Activated naive CD4-positive, alpha-beta T cell treated with anti-CD3 and anti-CD28 coated beads for 36 hours (primary cell): ENCODE measurements at regions not wholly inside any gene's neighbourhood (a gene's known extent, or its start where the extent isn't known, plus 50 kb on each side); places are given as distances from the start of the nearest gene placed in this dataset.

Experiments used
- CTCF ChIA-PET: fragments of 350-600 bp; sonication (Branson Sonifier 250); formaldehyde crosslinking; loops from one replicate; lab custom pipeline; 2021; ENCODE audit warnings: antibody characterized with exemption; lab: Charles Lee
- DNase-seq: peaks from one replicate; pipeline ENCODE4 v3.0.0-alpha.2; 2020
- H3K27ac Mint-ChIP-seq: one replicate; pipeline ENCODE4 v1.8.0; 2021; ENCODE audit warnings: mild to moderate bottlenecking, mixed read lengths
- H3K27me3 Mint-ChIP-seq: one replicate; pipeline ENCODE4 v1.8.0; 2021; ENCODE audit warnings: low read depth, mixed read lengths
- H3K36me3 Mint-ChIP-seq: one replicate; pipeline ENCODE4 v1.8.0; 2021; ENCODE audit warnings: low read depth, mixed read lengths
- H3K4me1 Mint-ChIP-seq: one replicate; pipeline ENCODE4 v1.8.0; 2021; ENCODE audit warnings: low read depth, mixed read lengths
- H3K4me3 Mint-ChIP-seq: one replicate; pipeline ENCODE4 v1.8.0; 2021; ENCODE audit warnings: mild to moderate bottlenecking, moderate library complexity, mixed read lengths
- H3K9me3 Mint-ChIP-seq: one replicate; pipeline ENCODE4 v1.8.0; 2021; ENCODE audit warnings: mixed read lengths
- intact Hi-C: fragments of 100-400 bp; cut with micrococcal nuclease; formaldehyde crosslinking; loops from one replicate; pipeline ENCODE4 v1.15.1; 2023

DNA sequence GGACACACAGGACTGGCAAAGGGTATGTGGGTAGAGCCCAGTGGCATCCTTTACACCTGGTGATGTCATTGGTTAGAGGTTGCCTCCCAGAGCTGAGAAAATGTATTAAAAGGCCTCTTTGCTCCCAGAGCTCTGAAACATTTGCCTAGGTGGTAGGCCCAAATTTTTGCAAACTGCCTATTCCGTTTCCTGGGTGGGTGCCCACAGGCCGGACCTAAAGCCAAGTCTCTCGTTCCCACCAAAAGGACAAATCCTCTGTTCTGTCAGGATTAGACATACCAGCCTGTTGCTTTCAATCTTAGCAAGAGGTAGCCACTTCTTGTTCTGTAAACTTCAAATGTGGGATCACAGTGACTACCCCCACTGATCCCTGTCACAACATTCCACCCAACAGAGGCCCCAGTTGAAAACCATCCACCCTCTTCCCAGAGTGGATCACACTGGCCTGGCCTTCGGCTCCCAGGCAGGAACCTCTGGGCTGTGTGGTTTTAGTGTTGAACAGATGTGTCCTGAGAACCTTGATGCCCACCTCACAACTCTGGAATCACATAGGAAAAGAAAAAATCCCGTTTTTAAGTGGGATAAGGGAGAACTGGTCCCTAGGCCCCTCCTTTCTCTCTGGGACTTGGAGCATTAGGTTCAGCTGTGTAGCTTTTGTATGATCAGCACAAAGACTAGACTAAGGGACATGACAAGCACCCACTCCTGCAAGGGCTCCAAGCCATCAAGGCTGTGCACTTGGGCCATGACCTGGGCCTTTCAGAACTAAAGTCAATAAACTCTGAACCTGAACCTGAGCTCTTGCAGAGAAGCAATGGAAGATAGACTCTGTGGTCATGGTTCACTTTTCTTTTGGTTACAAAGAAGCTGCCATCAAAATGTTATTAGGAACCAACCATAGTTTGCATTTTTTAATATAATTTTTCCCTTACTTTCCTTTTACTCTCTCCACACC, 211.3 kb downstream of the CYP26B1 start:
- CTCF ChIA-PET = interaction anchor here (1.1 kb wide), 1 partner anchor 9 kb away, joined by 3 read pairs; no protein-coding TSS in a partner anchor
- intact Hi-C loops = no loop called here
- Mint-ChIP-seq H3K9me3 (no peaks in the 10 kb centered on the region), H3K4me1 (no peaks in the 10 kb centered on the region), H3K36me3 (no peaks in the 10 kb centered on the region), H3K4me3 (no peak overlapping the region), H3K27me3 (no peaks in the 10 kb centered on the region), H3K27ac (no peak overlapping the region)
- no peak for DNase-seq

DNA sequence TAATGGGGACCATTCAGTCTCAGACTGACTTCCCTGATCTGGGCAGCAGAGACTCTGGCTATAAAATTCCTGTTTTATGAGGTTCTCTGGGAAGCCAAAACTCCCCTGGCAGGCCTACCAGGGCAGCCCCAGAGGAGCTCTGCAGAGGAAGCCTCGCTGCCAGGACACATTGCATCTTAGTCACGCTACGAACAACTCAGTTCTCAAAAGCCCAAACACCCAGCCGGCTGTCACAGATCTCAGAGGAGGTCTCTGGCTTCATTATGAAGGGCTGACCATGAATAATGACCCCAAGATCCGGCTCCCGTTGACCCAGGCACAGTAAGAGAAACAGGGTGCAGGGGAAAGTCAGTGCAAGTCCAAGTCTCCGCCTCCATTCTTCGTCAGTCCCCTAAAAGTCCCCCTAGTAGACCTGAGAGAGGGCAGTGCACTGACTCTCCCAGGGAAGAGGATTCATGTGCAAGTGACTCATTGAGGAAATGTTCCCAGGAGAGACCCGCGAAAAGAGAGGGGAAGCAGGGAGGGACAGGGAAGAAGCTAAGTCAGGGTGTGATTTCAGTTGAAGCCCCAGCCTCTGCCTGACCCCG, 212.3 kb downstream of the CYP26B1 start:
- no peaks in the 10 kb centered on the region for H3K4me1 Mint-ChIP-seq

DNA sequence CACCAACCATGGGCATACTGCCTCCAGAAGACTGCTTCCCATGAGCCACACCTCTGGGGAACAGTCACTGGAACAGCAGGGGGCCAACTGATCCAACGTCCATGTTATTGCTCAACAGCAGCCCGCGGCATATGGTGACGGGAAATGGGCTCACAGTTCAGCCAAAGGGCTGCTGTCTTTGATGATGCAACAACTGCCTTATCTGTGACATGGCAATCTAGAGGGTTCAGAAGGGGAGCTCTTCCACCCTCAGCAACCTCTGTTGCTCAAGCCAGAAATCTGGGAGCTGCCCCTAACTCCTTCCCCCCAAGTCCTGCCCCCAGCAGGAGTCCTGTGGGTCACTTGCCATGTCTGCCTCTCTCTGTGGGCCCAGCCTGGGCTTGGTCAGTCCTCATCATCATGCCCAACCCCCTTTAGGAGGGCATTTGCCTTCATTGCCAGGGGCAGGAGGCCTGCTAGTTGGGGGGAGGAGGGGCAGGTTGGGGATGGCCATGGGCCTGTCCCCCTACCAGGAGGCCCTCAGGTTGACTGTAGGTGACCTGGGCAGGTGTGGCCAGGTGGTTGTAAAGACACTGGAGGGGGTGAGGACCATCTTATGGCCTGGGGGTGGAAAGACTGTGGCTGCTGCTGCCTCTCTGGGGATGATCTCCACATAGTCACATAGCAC, 212.9 kb downstream of the CYP26B1 start:
- H3K4me1 Mint-ChIP-seq = no peaks in the 10 kb centered on the region
- H3K27ac Mint-ChIP-seq = no peak overlapping the region
- DNase-seq = no peak
- CTCF ChIA-PET = interaction anchor here (1.0 kb wide), 1 partner anchor 10 kb away, joined by 3 read pairs; no protein-coding TSS in a partner anchor
- intact Hi-C loops = no loop called here
- no peaks in the 10 kb centered on the region for H3K36me3 Mint-ChIP-seq
- no peaks in the 10 kb centered on the region for H3K9me3 Mint-ChIP-seq
- H3K27me3 Mint-ChIP-seq = no peaks in the 10 kb centered on the region
- H3K4me3 Mint-ChIP-seq = no peak overlapping the region

More for the DNA sequence above, 212.3 kb downstream of the CYP26B1 start:
- DNase-seq = no peak
- CTCF ChIA-PET = interaction anchor here (1.1 kb wide), 1 partner anchor 10 kb away, joined by 3 read pairs; no protein-coding TSS in a partner anchor
- no peaks in the 10 kb centered on the region for H3K9me3 Mint-ChIP-seq
- H3K4me3 Mint-ChIP-seq = no peak overlapping the region
- no peaks in the 10 kb centered on the region for H3K27me3 Mint-ChIP-seq
- no peaks in the 10 kb centered on the region for H3K36me3 Mint-ChIP-seq
- intact Hi-C loops = no loop called here
- no peak overlapping the region for H3K27ac Mint-ChIP-seq

DNA sequence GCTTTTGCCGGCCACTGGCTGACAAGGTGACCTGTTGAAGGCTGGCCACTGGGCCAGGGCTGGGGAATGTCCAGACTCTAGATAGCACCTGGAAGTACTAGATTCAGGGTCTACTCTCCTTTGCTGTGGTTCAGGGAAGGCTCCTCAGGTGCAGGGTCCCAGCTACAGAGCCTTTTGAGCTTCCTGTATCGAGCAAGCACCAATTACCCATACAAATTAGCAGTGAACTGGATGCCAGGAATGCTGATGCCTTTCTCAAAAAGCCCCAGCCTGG, 213.4 kb downstream of the CYP26B1 start:
- DNase-seq = no peak
- no peaks in the 10 kb centered on the region for H3K36me3 Mint-ChIP-seq
- intact Hi-C loops = no loop called here
- H3K4me3 Mint-ChIP-seq = no peak overlapping the region
- no peak overlapping the region for H3K27ac Mint-ChIP-seq
- H3K9me3 Mint-ChIP-seq = no peaks in the 10 kb centered on the region
- H3K27me3 Mint-ChIP-seq = no peaks in the 10 kb centered on the region
- CTCF ChIA-PET = interaction anchor here (1.0 kb wide), 1 partner anchor 10 kb away, joined by 3 read pairs; no protein-coding TSS in a partner anchor
- no peaks in the 10 kb centered on the region for H3K4me1 Mint-ChIP-seq

DNA sequence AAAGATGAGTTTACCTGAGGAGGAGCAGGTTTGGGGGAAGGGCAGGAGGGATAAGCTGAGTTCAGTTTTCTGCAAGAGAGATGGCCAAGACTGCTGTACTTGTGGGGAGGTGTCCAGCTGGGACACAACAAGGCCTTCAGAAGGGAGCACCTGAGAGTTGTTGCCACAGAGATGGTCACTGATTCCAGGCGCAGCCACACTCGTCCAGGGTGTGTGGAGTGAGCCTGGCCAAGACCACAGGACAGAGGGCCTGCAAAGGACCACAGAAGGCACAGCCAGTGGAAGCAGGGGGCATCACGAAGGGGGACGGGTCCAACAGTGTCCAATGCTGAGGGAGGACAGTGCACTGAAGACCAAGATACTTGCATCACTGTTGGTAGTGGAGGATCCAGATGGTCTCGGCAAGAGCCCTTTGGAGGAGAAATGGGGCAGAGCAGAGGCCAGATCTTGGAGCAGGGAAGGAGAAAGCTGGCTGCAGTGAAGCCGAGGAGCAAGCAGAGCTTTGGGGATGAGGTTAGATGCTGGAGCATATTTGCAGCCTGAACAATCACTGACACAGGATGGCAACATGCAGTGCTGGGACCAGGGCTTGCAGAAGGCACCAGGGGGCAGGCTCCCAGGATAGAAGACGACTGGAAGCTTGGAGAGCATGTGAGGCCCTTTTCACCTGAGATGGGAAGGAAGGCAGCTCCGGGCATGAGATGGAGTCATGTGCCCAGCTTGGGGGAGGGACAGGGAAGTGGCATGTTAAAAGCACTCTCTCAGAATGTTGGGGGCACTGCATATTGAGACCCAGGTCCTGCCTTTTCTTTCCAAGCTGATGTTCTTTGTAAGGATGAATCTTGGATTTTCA, 214.0 kb downstream of the CYP26B1 start:
- DNase-seq = peak; percentile 16
- CTCF ChIA-PET = interaction anchor here (1.0 kb wide), 1 partner anchor 9 kb away, joined by 3 read pairs; no protein-coding TSS in a partner anchor
- no peak overlapping the region for H3K27ac Mint-ChIP-seq
- no peaks in the 10 kb centered on the region for H3K9me3 Mint-ChIP-seq
- no peaks in the 10 kb centered on the region for H3K36me3 Mint-ChIP-seq
- no peaks in the 10 kb centered on the region for H3K4me1 Mint-ChIP-seq
- no peaks in the 10 kb centered on the region for H3K27me3 Mint-ChIP-seq
- no peak overlapping the region for H3K4me3 Mint-ChIP-seq
- intact Hi-C loops = no loop called here

DNA sequence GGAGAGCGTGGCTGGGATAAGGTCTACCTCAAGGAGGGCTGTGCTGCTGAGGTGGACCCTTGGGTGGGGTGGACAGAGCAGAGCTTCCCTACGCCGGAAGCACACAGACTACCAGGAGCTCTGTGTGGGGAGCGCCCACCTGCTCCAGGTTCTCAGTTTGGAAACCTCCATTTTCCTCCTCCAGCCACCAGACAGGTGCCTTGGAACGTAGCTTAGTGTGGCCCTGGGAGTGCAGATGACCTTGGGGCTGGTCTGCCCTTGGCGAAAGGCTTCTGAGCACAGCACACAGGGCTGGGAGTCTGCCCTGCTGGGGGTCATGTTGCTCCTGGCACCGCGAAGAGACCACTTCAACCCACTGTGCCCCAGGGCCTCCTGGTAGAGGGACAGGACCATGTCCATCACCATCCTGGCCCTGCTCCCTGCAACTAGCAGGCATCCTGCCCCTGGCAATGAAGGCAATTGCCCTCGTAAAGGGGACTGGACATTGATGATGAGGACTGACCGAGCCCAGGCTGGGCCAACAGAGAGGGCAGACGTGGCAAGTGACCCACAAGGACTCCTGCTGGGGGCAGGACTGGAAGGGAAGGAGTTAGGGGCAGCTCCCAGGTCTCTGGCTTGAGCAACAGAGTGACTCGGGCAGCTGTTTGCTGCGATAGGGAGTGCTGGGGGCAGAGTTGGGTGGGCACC, 214.7 kb downstream of the CYP26B1 start:
- Mint-ChIP-seq H3K27ac (no peak overlapping the region), H3K9me3 (no peaks in the 10 kb centered on the region), H3K27me3 (no peaks in the 10 kb centered on the region), H3K4me1 (no peaks in the 10 kb centered on the region), H3K4me3 (no peak overlapping the region), H3K36me3 (no peaks in the 10 kb centered on the region)
- DNase-seq = no peak
- intact Hi-C loops = no loop called here
- CTCF ChIA-PET = interaction anchor here (1.3 kb wide), 1 partner anchor 9 kb away, joined by 6 read pairs; no protein-coding TSS in a partner anchor

DNA sequence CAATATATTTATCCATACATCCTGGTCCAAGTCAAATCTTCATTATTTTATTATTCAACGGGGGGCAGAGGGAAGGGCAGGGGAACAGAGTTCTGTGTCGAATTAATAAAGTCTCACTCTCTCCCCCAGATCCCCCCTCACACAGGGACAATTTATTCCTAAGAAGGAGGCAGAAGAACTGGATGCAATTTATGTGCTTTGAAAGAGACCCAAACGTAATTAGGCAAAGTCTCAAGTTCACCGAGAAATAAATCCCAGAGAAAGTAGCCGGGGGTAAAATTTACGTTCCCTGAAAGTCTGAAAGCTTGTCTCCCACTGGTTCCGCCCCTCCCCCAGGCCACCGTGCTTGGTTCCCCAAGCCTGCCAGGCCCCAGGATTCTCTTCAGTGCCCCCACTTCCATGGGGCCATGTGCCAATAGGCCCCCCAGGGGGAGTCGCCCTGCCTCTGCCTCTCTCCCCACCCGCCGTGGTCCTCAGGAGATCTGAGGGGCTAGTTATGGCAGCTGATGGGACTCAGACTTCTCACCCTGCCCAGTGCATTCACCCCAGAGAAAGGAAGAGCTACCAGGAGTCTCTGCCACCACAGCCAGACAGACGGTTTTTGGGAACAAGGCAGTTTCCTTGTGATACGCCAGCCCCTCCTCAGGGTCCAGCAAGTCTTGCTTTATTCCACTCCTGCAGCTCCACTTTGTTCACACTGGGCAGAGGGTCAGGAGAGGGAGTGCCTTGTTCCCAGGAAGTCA, 215.5 kb downstream of the CYP26B1 start:
- Mint-ChIP-seq H3K36me3 (no peaks in the 10 kb centered on the region), H3K27me3 (no peaks in the 10 kb centered on the region), H3K4me1 (no peaks in the 10 kb centered on the region), H3K27ac (no peak overlapping the region), H3K9me3 (no peaks in the 10 kb centered on the region), H3K4me3 (no peak overlapping the region)
- intact Hi-C loops = no loop called here
- CTCF ChIA-PET = interaction anchor here (1.3 kb wide), 1 partner anchor 8 kb away, joined by 6 read pairs; no protein-coding TSS in a partner anchor
- no peak for DNase-seq

DNA sequence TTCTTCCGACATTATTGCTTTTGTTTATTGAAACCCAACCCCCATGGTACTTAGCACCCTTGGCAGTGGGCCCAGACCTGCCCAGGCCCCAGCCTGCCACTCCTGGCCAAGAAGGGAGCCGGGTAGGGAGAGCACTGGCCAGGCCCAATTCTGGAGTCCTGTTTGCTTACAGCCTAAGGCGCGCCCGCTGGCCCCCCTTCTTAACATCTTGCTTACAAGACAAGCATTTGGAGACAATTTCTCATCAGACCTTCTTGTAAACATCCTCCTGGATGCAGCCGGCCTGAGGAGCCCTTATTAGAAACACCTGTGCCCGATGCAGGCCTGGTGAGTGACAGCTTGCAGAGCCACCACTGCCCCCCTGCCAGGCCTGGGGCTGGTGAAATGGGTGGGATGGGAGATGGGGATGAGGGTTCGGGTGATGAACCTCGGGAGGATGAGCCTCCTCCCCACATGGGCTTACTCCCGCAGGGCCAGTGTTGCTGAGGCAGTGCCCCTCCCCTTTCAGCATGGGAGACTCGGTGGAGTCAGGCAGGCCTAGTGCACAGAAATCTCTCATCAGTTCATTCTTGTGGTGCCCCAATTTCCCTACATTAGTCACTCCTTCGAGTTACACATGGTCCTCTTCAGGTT, 217.5 kb downstream of the CYP26B1 start:
- H3K4me3 Mint-ChIP-seq = no peak overlapping the region
- no peaks in the 10 kb centered on the region for H3K36me3 Mint-ChIP-seq
- intact Hi-C loops = no loop called here
- H3K27ac Mint-ChIP-seq = no peak overlapping the region
- no peaks in the 10 kb centered on the region for H3K27me3 Mint-ChIP-seq
- no peak for DNase-seq
- no peaks in the 10 kb centered on the region for H3K4me1 Mint-ChIP-seq
- CTCF ChIA-PET = interaction anchor here (0.6 kb wide), 1 partner anchor 202 kb away, joined by 3 read pairs; no protein-coding TSS in a partner anchor
- H3K9me3 Mint-ChIP-seq = no peaks in the 10 kb centered on the region

DNA sequence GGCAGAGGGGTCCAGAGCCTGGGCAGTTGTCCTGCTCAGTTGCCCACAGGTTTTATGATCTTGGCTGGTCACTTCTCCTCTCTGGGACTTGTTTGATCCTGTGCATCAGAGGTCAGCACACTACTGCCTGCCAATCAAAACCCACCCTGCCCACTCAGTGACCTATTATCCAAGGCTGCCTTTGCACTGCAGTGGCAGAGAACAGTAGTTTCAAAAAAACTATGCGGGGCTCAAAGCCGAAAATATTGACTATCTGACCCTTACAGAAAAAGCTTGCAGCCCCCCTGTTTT, 218.2 kb downstream of the CYP26B1 start:
- no peaks in the 10 kb centered on the region for H3K9me3 Mint-ChIP-seq
- no peaks in the 10 kb centered on the region for H3K36me3 Mint-ChIP-seq
- H3K4me1 Mint-ChIP-seq = no peaks in the 10 kb centered on the region
- DNase-seq = no peak
- H3K27me3 Mint-ChIP-seq = no peaks in the 10 kb centered on the region
- intact Hi-C loops = no loop called here
- CTCF ChIA-PET = no interaction called here
- no peak overlapping the region for H3K4me3 Mint-ChIP-seq
- no peak overlapping the region for H3K27ac Mint-ChIP-seq

DNA sequence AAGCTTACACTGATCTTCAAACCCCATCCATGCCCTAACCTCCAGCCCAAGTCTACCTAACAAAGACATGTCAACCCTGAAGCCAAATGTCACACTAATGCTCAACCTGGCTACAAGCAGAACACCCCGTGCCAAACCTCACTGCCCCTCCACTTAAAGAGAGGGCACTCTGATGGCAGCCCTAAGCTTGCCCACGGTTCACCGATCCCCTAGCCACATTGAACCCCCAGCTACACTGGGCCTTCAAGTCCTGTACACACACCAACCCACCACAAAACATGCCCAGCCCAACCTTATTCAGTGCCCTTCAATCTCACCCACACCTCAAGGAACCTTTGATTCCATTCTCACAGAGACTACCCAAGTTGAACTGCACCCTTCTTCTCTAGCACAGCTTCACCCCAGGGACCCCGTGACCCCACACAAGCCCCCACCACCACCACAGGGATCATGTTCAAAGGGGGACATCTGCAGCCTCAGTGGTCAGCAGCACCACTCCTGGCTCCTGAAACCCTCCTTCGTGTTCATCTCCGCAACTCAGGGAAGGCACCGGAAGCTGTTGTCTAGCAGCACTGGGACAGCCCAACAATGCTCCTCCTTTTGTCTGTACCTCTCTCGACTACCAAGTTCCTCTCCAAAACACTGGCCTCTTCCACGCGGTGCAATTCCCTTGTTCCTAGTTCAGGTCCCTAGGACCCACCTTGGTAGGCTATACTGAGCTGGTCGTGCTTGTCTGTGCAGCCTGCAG, 218.8 kb downstream of the CYP26B1 start:
- Mint-ChIP-seq H3K36me3 (no peaks in the 10 kb centered on the region), H3K27me3 (no peaks in the 10 kb centered on the region), H3K4me1 (no peaks in the 10 kb centered on the region), H3K9me3 (no peaks in the 10 kb centered on the region), H3K4me3 (no peak overlapping the region), H3K27ac (no peak overlapping the region)
- DNase-seq = no peak
- intact Hi-C loops = no loop called here
- CTCF ChIA-PET = interaction anchor here (0.8 kb wide), 1 partner anchor 221 kb away, joined by 3 read pairs; no protein-coding TSS in a partner anchor
